Panc1 (cell line): ENCODE measurements at regions not wholly inside any gene's neighbourhood (a gene's known extent, or its start where the extent isn't known, plus 50 kb on each side); places are given as distances from the start of the nearest gene placed in this dataset.

ENCODE experiments used
- ATAC-seq: fragments of 200-7000 bp; cut with Tn5 transposase; 2 replicates; pipeline ENCODE4 v1.9.1; 2020; ENCODE audit warnings: mild to moderate bottlenecking, moderate library complexity
- BruUV-seq: library from RNA; stranded (reverse); fragments of 400-500 nt; replicated peaks from 2 replicates; lab custom pipeline; 2021; lab: Mats Ljungman, UMichigan
- CTCF ChIA-PET: fragments of 300-600 bp; sonication (Branson Sonifier 250); formaldehyde crosslinking; loops from one replicate; lab custom pipeline; 2022; ENCODE audit warnings: antibody characterized with exemption; lab: Charles Lee
- POLR2A ChIA-PET: fragments of 300-600 bp; sonication (Branson Sonifier 250); formaldehyde crosslinking; loops from one replicate; lab custom pipeline; 2022; ENCODE audit warnings: antibody characterized with exemption; lab: Charles Lee
- DNase-seq: peaks from one replicate; pipeline ENCODE4 v3.0.0-alpha.2; 2010; ENCODE audit warnings: low read depth, low spot score
- H3K27ac ChIP-seq: 2 replicates; pipeline ENCODE4 v1.5.1; 2011; ENCODE audit warnings: mild to moderate bottlenecking, low read length, inconsistent platforms
- H3K27me3 ChIP-seq: fragments of 200-500 bp; sonication (Bioruptor generic); 2 replicates; pipeline ENCODE4 v1.6.0; 2014; ENCODE audit warnings: low read length, inconsistent platforms; ENCODE audit not compliant: control insufficient read depth, insufficient read depth
- H3K36me3 ChIP-seq: fragments of 200-500 bp; sonication (Bioruptor generic); 2 replicates; pipeline ENCODE4 v1.5.1; 2014; ENCODE audit warnings: inconsistent platforms, mild to moderate bottlenecking, low read length, moderate library complexity; ENCODE audit not compliant: control insufficient read depth, insufficient read depth
- H3K4me1 ChIP-seq: 2 replicates; pipeline ENCODE4 v1.5.1; 2011; ENCODE audit warnings: inconsistent platforms, mild to moderate bottlenecking, low read length, moderate library complexity; ENCODE audit not compliant: control insufficient read depth, insufficient read depth
- H3K4me3 ChIP-seq, 2 experiments: 2 replicates each; pipeline ENCODE4 v1.5.1; 2011 to 2012; ENCODE audit warnings: low read depth in 2 of 2, low read length in 2 of 2, mild to moderate bottlenecking in 2 of 2, inconsistent platforms in 1 of 2, moderate library complexity in 1 of 2
- H3K9me3 ChIP-seq: fragments of 200-500 bp; sonication (Bioruptor generic); 2 replicates; pipeline ENCODE4 v1.5.1; 2014; ENCODE audit warnings: low read depth, mild to moderate bottlenecking, inconsistent platforms, low read length, moderate library complexity; ENCODE audit not compliant: control insufficient read depth, insufficient read depth
- POLR2AphosphoS5 ChIP-seq: IDR thresholded peaks from 2 replicates; pipeline ENCODE4 v1.6.1; 2012; ENCODE audit warnings: mild to moderate bottlenecking, low read depth, low read length, moderate library complexity
- REST ChIP-seq, 2 experiments: IDR thresholded peaks; 2 replicates each; pipeline ENCODE4 v1.6.1; 2011 to 2012; ENCODE audit warnings: low read depth in 2 of 2, control low read depth in 1 of 2, low read length in 1 of 2, mild to moderate bottlenecking in 1 of 2, moderate library complexity in 1 of 2; ENCODE audit not compliant: insufficient read depth in 1 of 2
- SIN3A ChIP-seq: IDR thresholded peaks from 2 replicates; pipeline ENCODE4 v1.6.1; 2012; ENCODE audit warnings: low read depth, mild to moderate bottlenecking, low read length, moderate library complexity, borderline replicate concordance; ENCODE audit not compliant: insufficient read depth
- TCF7L2 ChIP-seq: IDR thresholded peaks from 2 replicates; pipeline ENCODE4 v1.6.1; 2011; ENCODE audit warnings: mild to moderate bottlenecking, low read depth, low read length, inconsistent platforms
- in situ Hi-C: cut with HindIII; loops from 2 replicates; pipeline ENCODE4 v1.10.0; 2016; ENCODE audit warnings: low sequenced_read_pairs, low pct_unique_long_range_greater_than_20kb
- intact Hi-C: fragments of 100-400 bp; cut with micrococcal nuclease; formaldehyde crosslinking; loops from one replicate; pipeline ENCODE4 v1.10.0; 2022; ENCODE audit not compliant: unreplicated experiment
- TF ChIP-seq, protein P1 (sequence below): fragments of 450-650 bp; IDR thresholded peaks from 2 replicates; pipeline ENCODE4 v1.5.1; 2017; ENCODE audit warnings: mild to moderate bottlenecking

- no peak overlapping the region for H3K27ac ChIP-seq
- in situ Hi-C loops (no loop called here), intact Hi-C loops (no loop called here)
- H3K4me3 ChIP-seq, result no peak overlapping the region
- ATAC-seq (no peak), DNase-seq (no peak)
- no TSS peak for BruUV-seq
- CTCF ChIA-PET, result no interaction called here
- POLR2A ChIA-PET, result no interaction called here
- TF ChIP-seq, protein P1, sequence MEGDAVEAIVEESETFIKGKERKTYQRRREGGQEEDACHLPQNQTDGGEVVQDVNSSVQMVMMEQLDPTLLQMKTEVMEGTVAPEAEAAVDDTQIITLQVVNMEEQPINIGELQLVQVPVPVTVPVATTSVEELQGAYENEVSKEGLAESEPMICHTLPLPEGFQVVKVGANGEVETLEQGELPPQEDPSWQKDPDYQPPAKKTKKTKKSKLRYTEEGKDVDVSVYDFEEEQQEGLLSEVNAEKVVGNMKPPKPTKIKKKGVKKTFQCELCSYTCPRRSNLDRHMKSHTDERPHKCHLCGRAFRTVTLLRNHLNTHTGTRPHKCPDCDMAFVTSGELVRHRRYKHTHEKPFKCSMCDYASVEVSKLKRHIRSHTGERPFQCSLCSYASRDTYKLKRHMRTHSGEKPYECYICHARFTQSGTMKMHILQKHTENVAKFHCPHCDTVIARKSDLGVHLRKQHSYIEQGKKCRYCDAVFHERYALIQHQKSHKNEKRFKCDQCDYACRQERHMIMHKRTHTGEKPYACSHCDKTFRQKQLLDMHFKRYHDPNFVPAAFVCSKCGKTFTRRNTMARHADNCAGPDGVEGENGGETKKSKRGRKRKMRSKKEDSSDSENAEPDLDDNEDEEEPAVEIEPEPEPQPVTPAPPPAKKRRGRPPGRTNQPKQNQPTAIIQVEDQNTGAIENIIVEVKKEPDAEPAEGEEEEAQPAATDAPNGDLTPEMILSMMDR, result peak; percentile 16; the same call in 1 of the 2 replicates
- TF ChIP-seq TCF7L2, result no peak
- peaks cover 2% of the 10 kb centered on the region for H3K27me3 ChIP-seq
- no peaks in the 10 kb centered on the region for H3K4me1 ChIP-seq
- no peaks in the 10 kb centered on the region for H3K9me3 ChIP-seq
- no peaks in the 10 kb centered on the region for H3K36me3 ChIP-seq
These were observed 130.8 kb upstream of the TRHDE start for GRCh38 chr12:72141381-72141780.

GRCh38 chr12:72144553-72144952, 127.6 kb upstream of the TRHDE start:
- no peak for DNase-seq
- CTCF ChIA-PET, result no interaction called here
- Histone ChIP-seq H3K4me1 (no peaks in the 10 kb centered on the region), H3K27me3 (0 out of 2 replicates have a peak, but pooled peaks cover 2% of the 10 kb centered on the region), H3K4me3 (no peak overlapping the region), H3K27ac (no peak overlapping the region), H3K36me3 (no peaks in the 10 kb centered on the region), H3K9me3 (no peaks in the 10 kb centered on the region)
- POLR2A ChIA-PET, result no interaction called here
- in situ Hi-C loops, result no loop called here
- intact Hi-C loops, result no loop called here
- TF ChIP-seq TCF7L2 (no peak), POLR2AphosphoS5 (no peak), REST (IDR thresholded peaks at IDR 0.05; ENCODE audit: insufficient read depth in 1 of 2, low read depth in 2 of 2, low read length in 1 of 2) (no peak)
- TF ChIP-seq, protein P1, result no peak
- ATAC-seq, result no peak
- no TSS peak for BruUV-seq

GRCh38 chr12:72146495-72146894, 125.7 kb upstream of the TRHDE start:
- CTCF ChIA-PET, result no interaction called here
- Histone ChIP-seq H3K27me3 (0 out of 2 replicates have a peak, but pooled peaks cover 2% of the 10 kb centered on the region), H3K27ac (no peak overlapping the region), H3K4me3 (no peak overlapping the region), H3K4me1 (no peaks in the 10 kb centered on the region), H3K9me3 (no peaks in the 10 kb centered on the region), H3K36me3 (no peaks in the 10 kb centered on the region)
- no peak for TF ChIP-seq SIN3A
- no peak for TF ChIP-seq POLR2AphosphoS5
- no peak for TF ChIP-seq REST (IDR thresholded peaks at IDR 0.05; ENCODE audit: insufficient read depth in 1 of 2, low read depth in 2 of 2, low read length in 1 of 2)
- TF ChIP-seq, protein P1, result no peak
- no peak for TF ChIP-seq TCF7L2
- POLR2A ChIA-PET, result no interaction called here
- ATAC-seq, result no peak
- in situ Hi-C loops, result no loop called here
- no peak for DNase-seq
- intact Hi-C loops, result no loop called here
- no TSS peak for BruUV-seq
